HG03039 (cell line): ENCODE measurements at regions not wholly inside any gene's neighbourhood (a gene's known extent, or its start where the extent isn't known, plus 50 kb on each side); places are given as distances from the start of the nearest gene placed in this dataset.
"Not testable (repeated sequence)": the region's sequence is repeated elsewhere in the genome, so short reads cannot be mapped to it uniquely, and the experiment has no call there.

ENCODE experiments used
- ATAC-seq: cut with Tn5 transposase; IDR thresholded peaks from one replicate; pipeline ENCODE4 v1.9.1; 2021; ENCODE audit warnings: mild to moderate bottlenecking, moderate library complexity; ENCODE audit not compliant: unreplicated experiment

- no peak for ATAC-seq
Measured at GRCh38 chr10:29882766-29883165, 176.6 kb downstream of the JCAD start.

GRCh38 chr10:29881811-29882210, 177.6 kb downstream of the JCAD start:
- ATAC-seq = no peak

- no peak for ATAC-seq
Measured at GRCh38 chr10:29881336-29881771, 178.0 kb downstream of the JCAD start.

- ATAC-seq = no peak
Measured at GRCh38 chr10:29880856-29881255, 178.5 kb downstream of the JCAD start.

- no peak for ATAC-seq
Measured at GRCh38 chr10:29879862-29880261, 179.5 kb downstream of the JCAD start.

- ATAC-seq = no peak
Measured at GRCh38 chr10:29878492-29878891, 180.9 kb downstream of the JCAD start.

- no peak for ATAC-seq
Measured at GRCh38 chr10:29877793-29878491, 181.4 kb downstream of the JCAD start.

- no peak for ATAC-seq
Measured at GRCh38 chr10:29876008-29876555, 183.3 kb downstream of the JCAD start.

- ATAC-seq = no peak
Measured at GRCh38 chr10:29874606-29875269, 184.6 kb downstream of the JCAD start.

GRCh38 chr10:29873941-29874484, 185.4 kb downstream of the JCAD start:
- ATAC-seq = no peak

GRCh38 chr10:29870522-29871044, 188.8 kb downstream of the JCAD start:
- no peak for ATAC-seq

GRCh38 chr10:29869593-29869992, 189.8 kb downstream of the JCAD start:
- ATAC-seq = no peak

GRCh38 chr10:29866356-29866755, 193.0 kb downstream of the JCAD start:
- no peak for ATAC-seq

GRCh38 chr10:29865700-29866355, 193.6 kb downstream of the JCAD start:
- no peak for ATAC-seq

- no peak for ATAC-seq
Measured at GRCh38 chr10:29862923-29863614, 196.3 kb downstream of the JCAD start.

- ATAC-seq = no peak
Measured at GRCh38 chr10:29861811-29862505, 197.4 kb downstream of the JCAD start.

- not testable (repeated sequence) for ATAC-seq
Measured at GRCh38 chr10:29861231-29861630, 198.2 kb downstream of the JCAD start.

- ATAC-seq = no peak
Measured at GRCh38 chr10:29860166-29860565, 199.2 kb downstream of the JCAD start.

GRCh38 chr10:29859521-29860130, 199.8 kb downstream of the JCAD start:
- ATAC-seq = no peak
